ENCODE measurements at regions not wholly inside any gene's neighbourhood (a gene's known extent, or its start where the extent isn't known, plus 50 kb on each side); places are given as distances from the start of the nearest gene placed in this dataset.

DNA sequence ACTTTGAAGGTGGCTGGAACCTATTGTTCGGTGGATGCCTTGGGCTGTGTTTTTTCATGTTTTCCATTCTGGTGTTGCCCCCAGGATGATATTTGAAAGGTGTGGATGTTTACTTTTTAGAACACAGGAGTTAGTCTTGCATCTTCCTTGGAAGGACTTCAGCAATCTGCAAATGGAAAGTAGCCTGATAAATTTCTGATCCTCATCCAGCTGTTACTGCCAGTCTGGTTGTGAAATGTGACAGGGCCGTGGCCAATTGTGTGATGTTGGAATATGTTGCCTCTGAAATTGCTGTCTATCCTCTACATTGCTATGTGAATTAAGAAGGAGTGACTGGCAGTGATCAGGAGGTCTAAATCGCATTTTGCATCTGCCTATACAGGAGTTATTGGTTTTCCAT is 382.5 kb upstream of the C2CD4B start:
- DNase-seq (ENCODE audit: low spot score), result no peak

DNA sequence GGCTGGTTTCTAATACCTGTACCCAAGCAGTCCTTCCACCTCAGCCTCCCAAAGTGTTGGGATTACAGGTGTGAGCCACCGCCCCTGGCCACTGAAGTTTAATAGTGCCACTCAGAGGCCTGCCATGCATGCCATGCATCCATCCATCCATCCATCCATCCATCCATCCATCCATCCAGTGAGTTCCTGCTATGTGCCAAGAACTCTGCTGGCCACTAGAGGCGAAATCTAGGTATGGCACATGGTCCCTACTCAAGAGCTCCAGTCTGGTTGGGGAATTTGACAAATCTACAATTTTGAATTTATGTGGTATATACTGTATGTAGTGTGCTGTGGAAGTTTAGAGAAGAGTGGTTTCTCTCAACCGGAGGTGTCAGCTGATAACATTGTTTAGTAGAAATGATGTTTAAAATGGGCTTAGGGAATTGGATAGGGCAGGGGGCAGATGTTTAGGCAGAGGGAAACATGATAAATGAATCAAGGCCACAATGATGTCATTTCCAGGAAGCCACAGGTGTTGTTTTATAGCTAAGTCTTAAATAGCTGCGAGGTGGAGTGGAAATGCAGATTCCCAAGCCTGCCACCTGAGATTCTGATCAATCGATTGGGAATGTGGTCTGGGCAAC is 384.4 kb upstream of the C2CD4B start:
- DNase-seq (ENCODE audit: low spot score), result peak; percentile 16

DNA sequence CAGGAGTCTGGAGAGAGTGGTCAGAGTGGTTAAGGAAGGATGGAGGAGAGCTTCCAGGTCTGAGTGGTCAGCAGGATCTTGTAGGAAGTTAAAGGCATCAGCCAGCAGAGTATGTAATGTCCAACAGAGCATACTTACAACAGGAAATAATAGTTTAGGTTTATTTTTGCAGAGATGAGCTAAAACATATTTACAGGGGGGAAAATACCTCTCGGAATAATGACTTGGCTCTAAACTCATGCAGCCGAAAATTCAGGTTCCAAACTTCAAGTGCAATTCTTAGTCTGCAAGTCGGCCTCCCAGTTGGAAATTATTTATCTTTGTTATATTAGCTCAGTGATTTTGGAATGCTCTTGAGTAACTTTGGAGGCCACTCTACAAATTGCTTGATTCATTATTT is 385.0 kb upstream of the C2CD4B start:
- DNase-seq (ENCODE audit: low spot score), result no peak

DNA sequence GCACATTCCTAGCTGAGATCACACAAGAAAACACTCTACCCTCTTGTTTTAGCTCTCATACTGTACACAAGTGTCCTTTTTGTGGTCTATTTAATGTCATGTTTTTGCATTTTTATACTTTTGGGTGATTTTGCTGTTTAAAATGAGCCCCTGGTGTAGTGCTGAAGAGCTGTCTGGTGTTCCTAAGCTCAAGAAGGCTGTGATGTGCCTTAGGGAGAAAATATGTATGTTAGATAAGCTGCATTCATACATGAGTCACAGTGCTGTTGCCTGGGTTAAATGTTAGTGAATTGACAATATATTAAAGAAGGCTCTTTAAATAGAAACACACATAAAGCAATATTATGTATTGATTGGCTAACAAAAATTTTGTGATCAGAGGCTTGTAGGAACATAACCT is 387.4 kb upstream of the C2CD4B start:
- DNase-seq (ENCODE audit: low spot score), result no peak

DNA sequence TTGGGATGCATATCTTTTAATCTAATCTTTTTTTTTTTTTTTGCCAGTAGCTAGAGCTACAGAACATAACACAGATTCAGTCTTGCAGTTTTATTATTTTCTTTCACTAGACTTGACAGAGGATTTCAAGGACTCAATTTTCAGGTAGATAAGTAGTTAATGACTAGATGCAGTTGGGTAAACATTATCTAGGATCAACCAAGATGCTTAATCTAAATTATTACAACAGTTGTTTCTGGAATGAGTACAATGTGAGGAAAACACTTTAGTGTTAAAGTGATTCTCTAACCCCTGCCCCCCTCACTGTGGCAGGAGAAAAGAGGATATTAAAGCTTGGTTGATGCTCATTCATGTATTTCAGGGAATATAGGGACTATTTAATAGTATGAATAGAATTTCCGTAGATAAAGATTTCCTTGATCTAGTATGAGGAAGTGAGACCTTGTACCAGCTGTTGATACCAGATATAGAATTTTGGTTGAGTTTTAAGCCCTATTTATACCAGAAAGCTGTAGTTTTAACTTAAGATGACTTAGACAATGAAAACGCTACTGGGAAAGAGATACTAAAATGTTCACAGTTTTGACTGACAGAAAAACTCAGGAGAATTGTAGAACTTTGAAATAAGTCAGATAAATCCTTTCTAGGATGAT is 389.0 kb upstream of the C2CD4B start:
- DNase-seq (ENCODE audit: low spot score), result no peak

DNA sequence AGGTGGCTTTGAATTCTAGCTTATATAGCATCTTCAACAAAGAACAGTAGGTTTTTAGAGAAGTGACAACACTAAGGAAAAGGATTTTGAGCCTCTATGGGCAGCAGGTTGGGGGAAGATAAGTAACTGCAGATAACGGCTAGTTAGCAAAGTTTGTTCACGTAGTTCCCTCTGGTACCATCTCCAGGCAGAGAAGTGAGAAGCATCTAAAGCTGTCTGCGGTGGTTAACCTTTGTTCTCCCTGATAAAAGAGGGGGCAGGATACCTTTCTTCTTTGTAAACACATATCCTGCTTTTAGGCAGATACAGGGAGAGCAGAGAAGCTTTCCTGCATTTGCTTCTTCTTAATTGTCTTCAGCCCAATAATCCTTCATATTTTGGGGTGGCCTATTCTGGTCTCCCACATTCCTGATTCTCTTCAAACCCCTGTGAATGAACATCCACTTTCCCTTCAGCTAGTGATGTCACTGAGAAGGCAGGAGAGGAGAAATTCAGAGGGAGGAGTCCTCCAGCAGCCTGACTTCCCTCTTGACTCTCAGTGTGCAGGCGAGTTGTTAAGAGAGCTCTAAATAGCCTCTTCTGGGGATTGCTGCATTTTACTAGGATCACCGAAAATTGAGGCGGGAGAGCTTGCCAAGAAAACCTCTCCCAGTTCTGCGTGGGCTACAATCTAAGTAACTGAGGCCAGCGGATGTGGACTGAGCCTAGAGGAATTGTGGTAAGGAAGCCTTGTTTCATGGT is 393.7 kb upstream of the C2CD4B start:
- DNase-seq (ENCODE audit: low spot score), result no peak

DNA sequence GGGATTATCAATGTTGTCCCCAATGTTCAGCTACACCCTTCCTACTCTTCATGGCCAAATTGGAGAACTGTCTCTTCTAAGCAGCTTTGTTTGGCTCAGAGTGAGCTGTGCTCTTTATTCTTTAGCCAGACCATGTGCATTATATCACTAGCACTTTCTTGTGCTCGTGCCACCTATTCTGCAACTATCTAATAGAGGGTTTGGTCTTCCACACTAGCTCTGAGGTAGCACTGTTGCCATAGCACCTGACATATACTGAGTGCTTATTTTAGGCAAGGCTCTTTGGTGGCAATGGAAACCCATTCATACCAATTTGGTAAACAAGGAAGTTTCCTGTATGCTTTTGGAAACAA is 394.3 kb upstream of the C2CD4B start:
- DNase-seq (ENCODE audit: low spot score), result no peak

DNA sequence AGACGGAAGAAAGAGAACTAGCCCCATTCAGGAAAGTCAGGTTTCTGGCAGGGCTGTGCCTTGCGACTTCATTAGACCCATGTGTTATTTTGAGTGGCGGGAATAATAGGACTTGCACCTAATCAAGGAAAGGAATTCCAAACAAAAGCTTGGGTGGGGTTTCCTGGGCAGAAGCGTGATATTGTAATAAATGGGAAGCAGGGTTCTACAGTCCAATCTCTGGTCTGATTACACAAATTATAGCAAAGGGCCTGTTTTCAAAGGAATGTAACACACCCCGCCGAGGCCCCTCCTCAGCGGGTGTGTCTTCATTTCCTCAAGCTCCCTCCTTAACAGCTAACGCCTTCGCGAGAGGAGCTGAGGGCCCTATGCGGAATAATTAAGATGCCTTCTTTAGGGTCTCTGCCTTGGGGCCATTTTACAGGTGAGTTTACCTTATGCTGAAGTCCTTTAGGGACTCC is 396.0 kb upstream of the C2CD4B start:
- no peak for DNase-seq (ENCODE audit: low spot score)

DNA sequence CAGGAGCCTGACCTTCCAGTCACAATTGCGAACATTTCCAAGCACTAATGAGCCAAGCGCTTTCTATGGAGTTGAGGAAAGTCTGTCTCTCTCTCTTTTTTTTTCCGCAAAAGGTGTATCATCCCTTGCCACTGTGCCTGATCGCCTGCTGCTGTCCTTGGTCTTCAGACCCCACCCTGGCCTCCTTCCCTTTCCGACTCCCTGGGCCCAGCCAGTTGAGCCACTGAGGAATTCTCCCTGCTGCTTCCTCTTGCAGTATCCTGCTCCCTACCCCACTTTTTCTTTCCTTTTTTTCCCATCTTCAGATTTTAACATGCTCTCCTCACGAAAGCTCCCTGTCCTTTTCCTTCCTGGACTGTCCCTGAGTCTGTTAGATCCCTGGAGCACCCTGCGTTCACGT is 396.5 kb upstream of the C2CD4B start:
- DNase-seq (ENCODE audit: low spot score), result no peak

DNA sequence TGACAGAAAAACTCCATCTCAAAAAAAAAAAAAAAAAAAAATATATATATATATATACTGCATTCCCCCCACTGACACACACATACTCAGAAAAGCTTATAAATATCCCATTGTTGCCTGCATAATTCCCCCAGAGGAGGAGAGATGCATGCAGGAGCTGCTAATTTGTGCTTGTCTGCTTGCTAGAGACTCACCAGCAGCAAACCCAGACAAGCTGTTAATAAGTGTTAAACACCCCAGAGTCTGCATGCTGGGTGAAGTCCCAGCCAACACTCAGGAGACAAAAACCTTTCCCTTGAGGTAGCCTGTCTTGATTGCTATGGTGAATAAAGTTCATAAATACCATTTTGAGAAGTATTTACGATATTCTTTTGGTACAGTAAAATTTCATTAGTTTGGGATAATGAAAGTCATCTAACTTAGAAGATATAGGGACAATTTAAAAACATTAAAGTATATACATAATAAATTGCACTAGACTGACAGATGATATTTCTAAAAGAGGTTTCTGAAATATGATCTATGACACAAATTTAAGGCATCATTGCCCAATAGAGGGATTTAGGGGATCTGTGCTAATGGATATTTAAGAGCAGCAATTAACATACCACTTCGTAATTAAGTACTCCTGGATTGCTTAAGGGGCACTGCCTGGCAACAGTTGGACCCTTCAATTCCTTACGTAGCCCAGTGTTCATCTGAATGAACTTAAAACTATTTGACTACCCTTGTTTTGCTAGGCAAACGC is 400.0 kb upstream of the C2CD4B start:
- no peak for DNase-seq (ENCODE audit: low spot score)

DNA sequence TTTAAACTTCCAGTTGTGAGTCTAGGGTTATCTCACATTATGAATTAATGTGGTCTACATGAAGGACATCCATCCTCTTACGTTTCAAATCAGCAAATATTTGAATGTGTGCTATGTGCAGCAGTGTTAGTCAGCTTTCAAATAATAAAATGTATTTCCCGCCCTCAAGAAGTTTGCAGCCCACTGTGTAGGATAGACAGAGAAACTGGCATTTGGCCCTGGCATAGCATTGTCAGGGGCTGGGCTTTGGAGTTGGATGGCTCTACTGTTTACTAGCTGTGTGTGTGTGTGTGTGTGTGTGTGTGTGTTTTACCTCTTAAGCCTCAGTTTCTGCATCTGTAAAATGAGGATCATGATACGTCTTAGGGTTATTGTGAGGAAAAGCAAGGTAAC is 400.5 kb upstream of the C2CD4B start:
- no peak for DNase-seq (ENCODE audit: low spot score)

DNA sequence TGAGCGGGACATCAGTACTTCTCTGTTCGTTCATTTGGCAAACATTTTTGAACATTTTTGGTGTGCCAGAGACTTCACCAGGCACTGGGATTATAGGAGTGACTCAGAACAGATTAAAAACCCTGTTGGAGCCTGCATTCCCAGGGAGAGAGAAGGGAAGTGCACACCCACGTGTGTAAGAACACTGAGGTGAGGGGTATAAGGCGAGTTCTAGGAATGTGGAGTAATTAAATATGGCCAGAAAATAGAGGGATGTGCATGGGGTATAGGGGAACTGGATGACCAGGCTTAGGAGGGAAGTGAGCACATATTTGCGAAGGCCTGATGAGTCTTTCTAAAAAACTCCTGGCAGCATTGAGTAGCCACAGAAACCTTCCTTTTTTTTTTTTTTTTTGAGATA is 401.2 kb upstream of the C2CD4B start:
- no peak for DNase-seq (ENCODE audit: low spot score)

DNA sequence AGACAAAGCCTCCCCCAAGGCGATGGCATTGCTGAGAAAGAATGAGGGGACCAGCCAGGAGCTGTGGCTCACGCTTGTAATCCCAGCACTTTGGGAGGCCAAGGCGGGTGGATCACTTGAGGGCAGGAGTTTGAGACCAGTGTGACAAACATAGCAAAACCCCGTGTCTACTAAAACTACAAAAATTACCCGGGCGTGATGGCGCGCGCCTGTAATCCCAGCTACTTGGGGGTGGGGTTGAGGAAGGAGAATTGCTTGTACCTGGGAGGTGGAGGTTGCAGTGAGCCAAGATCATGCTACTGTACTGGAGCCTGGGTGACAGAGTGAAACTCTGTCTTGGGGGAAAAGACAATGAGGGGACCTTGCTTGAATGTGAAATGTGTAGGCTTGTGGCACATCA is 402.4 kb upstream of the C2CD4B start:
- no peak for DNase-seq (ENCODE audit: low spot score)

DNA sequence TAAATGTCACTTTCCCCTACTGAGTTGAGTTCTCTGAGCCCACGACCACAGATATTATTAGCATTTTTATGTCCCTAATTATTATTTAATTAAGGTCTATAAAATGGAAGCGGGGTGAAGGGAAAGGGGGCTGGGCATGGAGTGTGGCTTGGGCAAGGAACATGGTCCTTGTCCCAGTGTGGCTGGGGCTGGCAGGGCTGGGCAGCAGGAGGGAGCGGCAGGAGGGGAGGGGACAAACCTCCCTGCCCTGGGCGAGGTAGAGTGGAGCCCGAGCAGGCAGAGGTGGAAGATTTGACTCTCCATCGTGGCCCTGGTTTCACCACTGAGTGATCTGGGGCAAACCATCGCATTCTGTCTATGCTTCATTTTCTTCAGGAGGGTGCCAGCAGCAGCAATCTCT is 402.9 kb upstream of the C2CD4B start:
- no peak for DNase-seq (ENCODE audit: low spot score)

DNA sequence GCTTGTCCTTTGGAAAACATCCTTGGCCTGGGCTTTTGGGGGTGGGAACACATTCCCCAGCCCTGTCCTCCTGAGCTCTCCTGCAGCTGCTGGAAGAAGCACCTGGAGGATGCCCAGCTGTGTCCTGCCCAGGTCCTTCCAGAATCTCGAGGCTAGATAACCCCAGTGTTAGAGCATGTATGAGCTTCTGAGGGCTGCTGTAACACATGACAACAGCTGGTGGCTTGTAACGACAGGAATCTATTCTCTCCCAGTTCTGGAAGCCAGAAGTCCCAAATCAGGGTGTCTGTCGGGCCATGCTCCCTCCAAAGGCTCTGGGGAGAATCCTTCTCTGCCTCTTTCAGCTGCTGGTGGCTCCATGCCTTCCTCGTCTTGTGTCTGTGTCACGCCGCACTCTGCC is 403.6 kb upstream of the C2CD4B start:
- DNase-seq (ENCODE audit: low spot score), result no peak

DNA sequence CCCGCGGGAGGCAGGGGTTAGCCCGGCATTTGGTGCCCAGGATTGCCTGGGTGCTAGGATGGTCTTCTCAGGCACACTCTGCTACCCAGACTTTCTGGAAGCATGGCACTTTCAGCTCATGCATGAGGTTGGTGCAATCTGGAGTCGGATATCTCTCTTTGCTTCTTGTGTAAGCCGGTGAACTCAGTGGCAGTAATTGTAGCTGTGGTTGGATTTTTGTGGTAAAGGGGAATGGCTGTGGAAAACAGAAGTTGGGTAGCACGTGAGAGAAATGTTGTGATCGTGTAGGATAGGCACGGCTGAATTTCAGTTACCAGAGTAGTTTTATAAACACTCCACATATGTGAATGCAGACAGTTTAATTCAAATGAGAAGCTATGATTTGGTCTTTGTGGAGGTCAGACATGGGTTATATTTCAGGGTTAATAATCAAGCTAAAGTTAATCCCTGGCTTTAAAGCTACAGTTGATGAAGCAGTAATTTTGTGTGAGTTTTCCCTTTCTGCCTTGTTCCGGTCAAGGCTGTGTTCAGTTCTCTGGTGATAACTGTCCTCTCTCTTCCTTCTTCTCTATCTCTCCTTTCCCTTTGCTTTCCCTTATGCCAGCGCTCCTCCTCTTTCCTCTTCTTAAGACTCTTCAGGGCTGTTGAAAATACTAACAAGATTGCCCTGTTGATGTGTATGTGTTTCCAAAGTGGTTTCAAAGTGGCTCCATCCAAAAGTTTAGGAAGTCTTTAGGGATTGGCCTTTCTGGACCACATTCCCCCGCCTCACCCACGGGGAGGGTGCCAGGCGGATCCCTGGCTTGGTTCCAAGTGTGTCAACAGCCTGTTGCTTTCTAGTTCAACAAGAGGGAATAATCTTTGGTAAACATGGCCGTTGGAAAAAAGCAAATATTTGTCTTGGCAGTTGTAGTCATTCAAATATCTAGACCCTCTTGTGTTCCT is 404.6 kb upstream of the C2CD4B start:
- DNase-seq (ENCODE audit: low spot score), result no peak

DNA sequence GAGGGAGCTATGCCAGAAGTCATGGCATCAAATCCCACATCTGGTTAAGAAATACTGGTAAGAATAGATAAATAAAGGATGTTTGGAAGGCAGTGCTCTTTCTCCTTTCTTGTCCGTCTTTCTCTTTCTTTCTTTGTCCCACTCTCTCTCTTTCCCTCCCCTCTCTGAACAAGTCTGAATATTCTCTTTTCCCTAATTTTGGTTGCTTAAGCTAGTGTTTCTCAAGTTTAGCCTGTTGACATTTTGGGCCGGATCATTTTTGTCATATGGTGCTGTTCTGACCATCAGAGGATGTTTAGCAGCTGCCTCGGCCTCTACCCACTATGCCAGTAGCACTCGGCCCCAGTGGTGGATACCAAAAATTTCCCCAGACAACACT is 405.3 kb upstream of the C2CD4B start:
- no peak for DNase-seq (ENCODE audit: low spot score)

DNA sequence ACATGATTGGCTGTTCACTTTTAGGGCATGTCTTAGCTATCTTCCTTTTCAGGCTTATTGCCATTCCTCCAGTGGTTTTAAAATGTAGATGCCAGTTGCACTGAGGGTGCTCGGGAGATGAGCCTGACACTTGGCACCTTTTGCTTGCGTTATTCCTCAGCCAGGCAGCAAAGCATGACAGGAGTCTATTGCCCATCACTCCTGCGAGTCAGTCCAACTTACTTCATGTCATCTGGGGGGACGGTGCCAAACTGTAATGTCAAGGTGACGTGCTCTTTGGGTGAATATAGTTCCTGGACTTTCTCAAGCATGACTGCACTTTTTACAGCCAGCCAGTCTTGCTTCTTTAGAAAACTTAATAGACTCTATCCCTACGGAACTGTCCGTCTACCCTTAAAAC is 406.0 kb upstream of the C2CD4B start:
- DNase-seq (ENCODE audit: low spot score), result no peak

DNA sequence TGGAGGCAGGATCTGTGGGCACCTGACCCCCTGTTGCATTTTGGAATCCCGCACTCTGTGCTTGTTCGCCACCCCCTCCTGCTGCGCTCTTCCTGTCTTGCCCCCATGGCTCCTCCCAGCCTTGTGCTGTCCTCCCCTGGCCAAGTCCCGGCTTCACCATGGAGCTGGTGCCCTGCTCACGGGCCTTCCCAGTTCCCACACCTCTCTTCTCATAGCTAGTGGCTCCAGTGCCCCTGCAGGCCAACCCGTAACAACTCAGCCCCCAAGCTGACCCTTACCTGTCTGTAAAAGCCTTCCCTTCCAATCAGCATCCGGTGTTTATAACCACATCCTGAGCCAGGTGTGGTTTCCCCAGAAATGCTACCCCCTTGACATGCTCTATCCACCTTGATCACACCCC is 407.7 kb upstream of the C2CD4B start:
- no peak for DNase-seq (ENCODE audit: low spot score)

DNA sequence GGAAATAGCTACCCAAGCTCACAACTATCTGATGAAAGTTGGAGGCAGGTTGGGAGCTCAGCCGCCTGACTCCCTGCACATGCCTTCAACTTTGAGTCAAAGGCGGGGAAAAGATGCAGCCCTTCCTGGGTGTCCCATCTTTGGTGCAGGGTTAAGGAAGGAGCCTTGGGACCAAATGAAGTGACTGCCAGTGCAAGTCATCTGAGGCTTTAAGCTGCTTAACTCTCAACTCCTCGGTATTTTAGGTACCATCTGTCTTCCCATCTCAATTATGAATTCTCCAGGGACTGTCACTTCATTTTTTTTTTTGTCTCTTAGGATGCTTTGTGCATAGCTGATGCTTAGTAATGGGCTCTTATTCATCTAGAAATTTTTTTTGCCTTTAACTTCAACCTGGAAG is 408.8 kb upstream of the C2CD4B start:
- no peak for DNase-seq (ENCODE audit: low spot score)

DNA sequence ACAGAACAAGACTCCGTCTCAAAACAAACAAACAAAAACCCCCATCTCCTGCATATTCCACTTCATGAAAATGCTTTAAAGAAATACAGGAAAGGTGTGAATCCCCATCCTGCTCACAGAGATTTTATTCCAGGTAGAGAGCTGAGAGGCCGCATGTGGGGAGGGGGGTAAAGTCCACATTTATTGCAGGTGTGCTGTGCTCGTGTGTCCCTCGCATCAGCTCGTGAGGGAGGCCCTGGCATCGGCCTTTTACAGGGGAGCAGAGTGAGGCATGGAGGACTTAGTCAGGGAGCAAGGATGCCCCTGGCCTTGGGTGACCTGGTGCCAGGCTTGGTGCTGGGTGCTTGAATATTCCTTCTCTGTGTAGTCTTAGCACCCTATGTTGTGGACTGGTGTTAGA is 413.5 kb upstream of the C2CD4B start:
- no peak for DNase-seq (ENCODE audit: low spot score)

DNA sequence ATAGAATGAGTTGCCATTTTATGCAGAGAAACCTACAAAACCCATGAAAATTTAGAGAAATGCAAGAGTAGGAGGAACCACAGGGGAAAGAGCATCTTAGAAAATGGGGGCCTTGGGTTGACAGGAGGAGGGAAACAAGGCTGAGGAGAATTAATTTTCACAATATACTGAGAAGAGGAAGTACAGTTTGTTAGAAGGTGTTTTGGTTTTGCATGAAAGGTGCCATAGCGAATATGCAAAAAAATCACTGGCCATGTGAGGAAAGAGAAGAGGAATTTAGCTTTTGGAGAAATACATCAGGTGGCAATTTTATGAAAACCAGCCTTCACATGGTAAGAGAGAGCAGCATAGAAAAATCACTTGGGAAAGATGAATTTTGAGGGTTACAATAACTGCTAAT is 413.9 kb upstream of the C2CD4B start:
- no peak for DNase-seq (ENCODE audit: low spot score)

Data from hematopoietic multipotent progenitor cell treated with erythropoietin and hydrocortisone succinate and interleukin-3 and kit ligand, for 17 days (in vitro differentiated cells).